H1 (cell line): ENCODE measurements at regions not wholly inside any gene's neighbourhood (a gene's known extent, or its start where the extent isn't known, plus 50 kb on each side); places are given as distances from the start of the nearest gene placed in this dataset.

Experiments used
- EP300 ChIP-seq, 2 experiments: IDR thresholded peaks; 1 replicate in 1 of 2; 2 replicates in 1 of 2; pipeline ENCODE4 v1.6.1; 2011 to 2012; ENCODE audit warnings: low read depth in 2 of 2, low read length in 2 of 2, mild to moderate bottlenecking in 2 of 2, borderline replicate concordance in 1 of 2, inconsistent platforms in 1 of 2, moderate library complexity in 1 of 2
- POLR2A ChIP-seq, 2 experiments: IDR thresholded peaks; 1 replicate in 1 of 2; 2 replicates in 1 of 2; pipeline ENCODE4 v1.6.1; 2011; ENCODE audit warnings: low read depth in 2 of 2, low read length in 2 of 2, mild to moderate bottlenecking in 2 of 2; ENCODE audit errors: control extremely low read depth in 1 of 2
- TF ChIP-seq, protein P1 (sequence below): IDR thresholded peaks from 2 replicates; pipeline ENCODE4 v1.6.1; 2011; ENCODE audit warnings: low read depth, mild to moderate bottlenecking, low read length; ENCODE audit not compliant: insufficient read depth

DNA sequence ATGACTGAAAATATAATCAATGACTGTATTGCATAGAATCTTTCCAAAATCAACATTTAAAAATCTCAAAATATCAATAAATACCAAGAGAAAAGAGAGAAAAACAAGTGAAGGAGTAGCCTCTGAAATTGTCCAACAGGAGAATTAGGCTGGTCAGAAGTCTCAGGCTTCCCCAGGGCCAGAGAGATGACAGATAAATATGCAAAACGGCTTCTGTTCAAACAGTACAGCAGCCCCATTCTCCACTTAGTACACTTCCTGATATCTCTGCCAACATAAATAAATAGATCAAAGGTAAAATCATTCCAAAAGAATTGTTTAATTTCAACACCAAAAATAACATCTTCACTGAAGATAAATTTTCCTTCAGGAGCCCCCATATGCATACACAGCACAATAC lies 204.7 kb upstream of the GABRA2 start:
- no peak for TF ChIP-seq POLR2A (IDR thresholded peaks at IDR 0.05; ENCODE audit: control extremely low read depth in 1 of 2, low read depth in 2 of 2, low read length in 2 of 2)
- TF ChIP-seq, protein P1, sequence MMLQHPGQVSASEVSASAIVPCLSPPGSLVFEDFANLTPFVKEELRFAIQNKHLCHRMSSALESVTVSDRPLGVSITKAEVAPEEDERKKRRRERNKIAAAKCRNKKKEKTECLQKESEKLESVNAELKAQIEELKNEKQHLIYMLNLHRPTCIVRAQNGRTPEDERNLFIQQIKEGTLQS: no peak
- TF ChIP-seq EP300 (IDR thresholded peaks at IDR 0.05; ENCODE audit: borderline replicate concordance in 1 of 2, low read depth in 2 of 2, low read length in 2 of 2): no peak
